Right atrium auricular region (tissue), 2 donors: ENCODE measurements at regions not wholly inside any gene's neighbourhood (a gene's known extent, or its start where the extent isn't known, plus 50 kb on each side); places are given as distances from the start of the nearest gene placed in this dataset.

Experiments
- DNase-seq: peaks from one replicate; pipeline ENCODE4 v3.0.0-alpha.2; 2019; ENCODE audit warnings: low spot score
- H3K27ac ChIP-seq, 2 donors: fragments of 200-600 bp; sonication (generic); 1 replicate in 1 of 2; 2 replicates in 1 of 2; pipeline ENCODE4 v1.5.1; 2016 to 2019
- H3K27me3 ChIP-seq, 2 donors: fragments of 200-600 bp; sonication (generic); one replicate each; pipeline versions ENCODE4 v1.5.1 to v1.6.0; 2017 to 2019
- H3K36me3 ChIP-seq: fragments of 200-600 bp; sonication (generic); one replicate; pipeline ENCODE4 v1.5.1; 2016
- H3K4me1 ChIP-seq, 2 donors: fragments of 200-600 bp; sonication (generic); one replicate each; pipeline versions ENCODE4 v1.5.1 to v1.6.0; 2017 to 2019
- H3K4me3 ChIP-seq, 2 donors: fragments of 200-600 bp; sonication (generic); 1 replicate in 1 of 2; 2 replicates in 1 of 2; pipeline ENCODE4 v1.5.1; 2017 to 2019; ENCODE audit warnings: mild to moderate bottlenecking in 1 of 2, moderate library complexity in 1 of 2
- H3K9me3 ChIP-seq, 2 donors: fragments of 200-600 bp; sonication (generic); one replicate each; pipeline ENCODE4 v1.5.1; 2019
- CTCF ChIP-seq, 2 donors: fragments of 200-600 bp; sonication (generic); IDR thresholded peaks; one replicate each; pipeline ENCODE4 v1.5.1; 2019; ENCODE audit warnings: antibody characterized with exemption in 2 of 2

GRCh38 chr2:215845839-215846586, 167.3 kb downstream of the MREG start:
- no peak overlapping the region for H3K4me3 ChIP-seq

DNA sequence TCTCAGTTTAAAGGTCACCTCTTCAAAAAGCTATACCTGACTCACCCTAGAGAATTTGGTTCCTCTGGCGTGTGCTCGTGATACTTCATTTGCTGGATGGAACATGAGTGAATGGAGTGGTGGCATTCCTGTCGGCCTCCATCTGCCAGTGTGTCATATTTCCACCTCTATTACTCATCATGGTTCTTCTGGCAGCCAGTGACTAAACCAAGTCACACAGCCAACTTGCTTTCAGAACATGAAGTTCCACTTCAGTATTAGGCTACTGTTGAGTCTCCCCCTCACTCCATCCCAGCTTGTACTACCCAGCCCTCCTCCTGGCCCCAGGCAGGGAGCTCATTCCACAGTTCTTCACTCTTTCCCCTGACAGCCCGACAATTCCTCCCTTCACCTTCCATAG, 169.8 kb downstream of the MREG start:
- peak overlapping the region in 1 of 2 donors; percentile 35 for H3K27ac ChIP-seq
- peak; percentile 70 for DNase-seq
- H3K36me3 ChIP-seq = no peaks in the 10 kb centered on the region
- no peaks in the 10 kb centered on the region for H3K4me1 ChIP-seq
- TF ChIP-seq CTCF (IDR thresholded peaks at IDR 0.05) = no peak
- H3K4me3 ChIP-seq = no peak overlapping the region
- H3K9me3 ChIP-seq = no peaks in the 10 kb centered on the region
- H3K27me3 ChIP-seq = no peaks in the 10 kb centered on the region

More at GRCh38 chr2:215845839-215846586, 167.3 kb downstream of the MREG start:
- Histone ChIP-seq H3K27me3 (no peaks in the 10 kb centered on the region), H3K9me3 (no peaks in the 10 kb centered on the region), H3K4me1 (peaks cover 0 to 6% of the 10 kb centered on the region in 2 donors), H3K36me3 (no peaks in the 10 kb centered on the region), H3K27ac (no peak overlapping the region)
- DNase-seq = no peak
- TF ChIP-seq CTCF (IDR thresholded peaks at IDR 0.05) = no peak

DNA sequence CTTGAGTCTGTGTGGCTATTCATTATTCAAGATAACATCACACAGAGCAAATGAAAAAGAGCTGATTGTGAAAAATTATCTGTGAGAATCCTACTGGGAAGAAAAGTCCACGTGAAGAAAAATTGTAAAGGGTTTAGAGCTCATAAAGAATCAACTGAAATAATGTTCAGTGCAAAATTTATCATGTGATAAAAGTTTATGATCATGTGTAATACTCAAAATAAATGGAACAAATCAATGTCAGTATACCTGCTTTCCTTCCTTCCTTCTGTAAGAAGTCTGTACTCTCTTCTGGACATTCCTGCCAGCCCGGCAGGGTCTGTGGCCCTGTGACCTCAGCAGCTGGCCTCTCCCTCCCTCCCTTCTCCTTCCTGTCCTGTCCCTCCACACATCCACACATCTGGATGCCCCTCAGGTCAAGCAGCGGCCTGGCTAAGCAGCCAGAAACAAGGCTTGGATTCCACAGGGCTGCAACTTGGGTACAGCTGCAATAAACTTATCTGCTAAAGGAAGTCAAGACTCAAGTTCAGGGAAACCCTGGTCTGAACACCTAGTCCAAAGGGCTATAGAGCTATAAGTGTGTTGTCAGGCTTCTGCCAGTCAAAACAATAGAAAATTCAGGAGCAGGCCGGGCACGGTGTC, 172.1 kb downstream of the MREG start:
- Histone ChIP-seq H3K4me1 (no peaks in the 10 kb centered on the region), H3K9me3 (no peaks in the 10 kb centered on the region), H3K4me3 (no peak overlapping the region), H3K27me3 (no peaks in the 10 kb centered on the region), H3K36me3 (no peaks in the 10 kb centered on the region), H3K27ac (no peak overlapping the region)
- TF ChIP-seq CTCF (IDR thresholded peaks at IDR 0.05) = no peak
- no peak for DNase-seq

DNA sequence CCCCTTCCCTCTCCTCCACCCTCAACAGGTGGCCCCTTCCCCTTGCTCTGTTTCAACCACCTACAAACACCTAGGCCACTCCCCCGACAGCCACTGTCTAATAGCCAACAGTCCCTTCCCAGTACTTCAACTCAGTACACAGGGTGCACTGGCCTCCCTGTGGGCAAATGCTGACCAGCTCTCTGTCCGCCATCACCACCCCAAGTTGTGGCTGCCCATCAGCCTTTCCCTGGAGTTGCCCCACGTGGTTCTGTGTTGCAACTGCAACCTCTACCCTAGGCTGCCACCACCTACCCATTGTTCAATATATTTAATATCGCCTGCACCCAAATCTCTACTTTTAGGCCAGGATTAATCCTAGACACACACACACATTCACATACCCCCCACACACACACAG, 173.5 kb downstream of the MREG start:
- Histone ChIP-seq H3K36me3 (no peaks in the 10 kb centered on the region), H3K27me3 (no peaks in the 10 kb centered on the region), H3K9me3 (no peaks in the 10 kb centered on the region), H3K4me1 (no peaks in the 10 kb centered on the region), H3K27ac (peak overlapping the region in 1 of 2 donors; percentile 11), H3K4me3 (no peak overlapping the region)
- no peak for TF ChIP-seq CTCF (IDR thresholded peaks at IDR 0.05)
- DNase-seq = no peak

GRCh38 chr2:215839309-215839708, 174.0 kb downstream of the MREG start:
- DNase-seq = no peak
- no peaks in the 10 kb centered on the region for H3K9me3 ChIP-seq

More at GRCh38 chr2:215839309-215839708, 174.0 kb downstream of the MREG start:
- Histone ChIP-seq H3K27ac (peak overlapping the region in 1 of 2 donors; percentile 11), H3K36me3 (no peaks in the 10 kb centered on the region), H3K4me1 (no peaks in the 10 kb centered on the region), H3K4me3 (no peak overlapping the region), H3K27me3 (no peaks in the 10 kb centered on the region)
- TF ChIP-seq CTCF (IDR thresholded peaks at IDR 0.05) = no peak
